ENCODE measurements at regions not wholly inside any gene's neighbourhood (a gene's known extent, or its start where the extent isn't known, plus 50 kb on each side); places are given as distances from the start of the nearest gene placed in this dataset.

DNA sequence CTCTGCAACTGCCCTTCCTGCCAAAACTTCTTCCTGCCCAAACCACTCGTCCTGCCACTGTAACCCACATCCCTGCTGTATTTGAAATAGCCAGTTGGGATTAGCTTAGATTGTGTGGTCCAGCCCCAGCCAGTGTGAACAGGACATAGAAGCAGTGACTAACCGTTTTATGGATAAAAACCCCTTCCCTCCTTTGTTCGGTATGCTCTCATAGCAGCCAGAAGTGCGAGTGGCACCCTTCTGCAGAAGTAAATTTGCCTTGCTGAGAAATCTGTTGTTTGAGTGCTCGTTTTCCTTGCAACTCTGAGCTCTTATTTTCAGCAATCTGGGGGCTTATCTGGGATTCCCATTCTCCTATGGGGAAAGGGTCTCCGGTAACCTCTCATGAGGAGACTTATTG lies 470.0 kb downstream of the PRDM9 start:
- TF ChIP-seq POLR2A (IDR thresholded peaks at IDR 0.05) (no peak), CTCF (IDR thresholded peaks at IDR 0.05) (no peak)
